SU-DHL-6 (cell line): ENCODE measurements at regions not wholly inside any gene's neighbourhood (a gene's known extent, or its start where the extent isn't known, plus 50 kb on each side); places are given as distances from the start of the nearest gene placed in this dataset.

Experiments
- H2AFZ ChIP-seq: fragments of 200-600 bp; sonication (generic); 2 replicates; pipeline ENCODE4 v1.6.1; 2014; ENCODE audit warnings: low read depth, mild to moderate bottlenecking, moderate library complexity, mixed read lengths, antibody characterized with exemption, low read length; ENCODE audit not compliant: severe bottlenecking
- H3F3A ChIP-seq: fragments of 200-600 bp; shearing (Covaris generic); 2 replicates; pipeline ENCODE4 v1.6.0; 2016; ENCODE audit warnings: antibody characterized with exemption, mild to moderate bottlenecking; ENCODE audit not compliant: insufficient read depth
- H3K27ac ChIP-seq: fragments of 200-600 bp; sonication (generic); 2 replicates; pipeline ENCODE4 v1.5.1; 2016; ENCODE audit warnings: low read depth, mild to moderate bottlenecking, low read length, moderate library complexity, mixed read lengths
- H3K27me3 ChIP-seq: fragments of 200-600 bp; sonication (generic), shearing (Covaris generic); 2 replicates; pipeline ENCODE4 v1.6.0; 2014; ENCODE audit warnings: mild to moderate bottlenecking, low read length
- H3K36me3 ChIP-seq: fragments of 200-600 bp; sonication (generic); 2 replicates; pipeline ENCODE4 v1.6.1; 2014; ENCODE audit warnings: mild to moderate bottlenecking, low read length, mixed read lengths
- H3K4me2 ChIP-seq: fragments of 300-600, 200-600 bp; shearing (Covaris generic), sonication (generic); 2 replicates; pipeline ENCODE4 v1.6.0; 2014; ENCODE audit warnings: low read length, low read depth, mild to moderate bottlenecking; ENCODE audit not compliant: poor library complexity, severe bottlenecking
- H3K4me3 ChIP-seq: fragments of 200-600 bp; sonication (generic); 2 replicates; pipeline ENCODE4 v1.5.1; 2014; ENCODE audit warnings: antibody characterized with exemption, low read length, mild to moderate bottlenecking, mixed read lengths; ENCODE audit not compliant: insufficient read depth, poor library complexity, severe bottlenecking
- H3K79me2 ChIP-seq: fragments of 200-600 bp; sonication (generic); 2 replicates; pipeline ENCODE4 v1.6.1; 2014; ENCODE audit warnings: mild to moderate bottlenecking, low read length, moderate library complexity; ENCODE audit not compliant: insufficient read depth
- H3K9ac ChIP-seq: fragments of 200-600 bp; sonication (generic); 2 replicates; pipeline ENCODE4 v1.7.0; 2014; ENCODE audit warnings: mild to moderate bottlenecking, low read length
- H3K9me2 ChIP-seq: fragments of 200-600 bp; sonication (generic); replicated peaks from 2 replicates; pipeline ENCODE4 v1.6.1; 2014; ENCODE audit warnings: low read length; ENCODE audit not compliant: insufficient read depth
- H3K9me3 ChIP-seq: fragments of 200-600 bp; sonication (generic); 2 replicates; pipeline ENCODE4 v1.6.1; 2014; ENCODE audit warnings: low read length, mixed read lengths; ENCODE audit not compliant: insufficient read depth
- H4K20me1 ChIP-seq: fragments of 200-600 bp; sonication (generic); 2 replicates; pipeline ENCODE4 v1.6.1; 2014; ENCODE audit warnings: low read depth, mild to moderate bottlenecking, antibody characterized with exemption, low read length, moderate library complexity, mixed read lengths
- CTCF ChIP-seq: fragments of 200-600 bp; sonication (generic); IDR thresholded peaks from one replicate; pipeline ENCODE4 v1.5.1; 2017; ENCODE audit warnings: antibody characterized with exemption, mild to moderate bottlenecking, low read length, moderate library complexity; ENCODE audit not compliant: insufficient read depth, poor library complexity, severe bottlenecking
- EZH2phosphoT487 ChIP-seq: fragments of 200-600 bp; sonication (generic), shearing (Covaris generic); conservative IDR thresholded peaks from 2 replicates; pipeline ENCODE4 v1.6.1; 2018; ENCODE audit warnings: mild to moderate bottlenecking, antibody characterized with exemption, low read length, moderate library complexity, mixed read lengths

GRCh38 chr5:82355053-82355452, 76.9 kb upstream of the RPS23 start:
- H3F3A ChIP-seq: no peaks in the 10 kb centered on the region
- no peak overlapping the region for H3K4me2 ChIP-seq
- no peaks in the 10 kb centered on the region for H3K36me3 ChIP-seq
- no peak overlapping the region for H3K27ac ChIP-seq
- no peaks in the 10 kb centered on the region for H3K9me3 ChIP-seq
- no peaks in the 10 kb centered on the region for H3K27me3 ChIP-seq
- no peaks in the 10 kb centered on the region for H3K9me2 ChIP-seq
- no peak overlapping the region for H3K4me3 ChIP-seq
- H4K20me1 ChIP-seq: no peaks in the 10 kb centered on the region
- no peak for TF ChIP-seq EZH2phosphoT487
- no peak for TF ChIP-seq CTCF
- no peaks in the 10 kb centered on the region for H3K79me2 ChIP-seq
- no peak overlapping the region for H3K9ac ChIP-seq
- H2AFZ ChIP-seq: no peak overlapping the region

GRCh38 chr5:82354543-82354942, 76.4 kb upstream of the RPS23 start:
- H3F3A ChIP-seq: no peaks in the 10 kb centered on the region
- no peaks in the 10 kb centered on the region for H3K79me2 ChIP-seq
- H4K20me1 ChIP-seq: no peaks in the 10 kb centered on the region
- no peaks in the 10 kb centered on the region for H3K27me3 ChIP-seq
- H3K36me3 ChIP-seq: no peaks in the 10 kb centered on the region
- H3K4me3 ChIP-seq: no peak overlapping the region
- H3K9me3 ChIP-seq: no peaks in the 10 kb centered on the region
- H3K4me2 ChIP-seq: no peak overlapping the region
- no peak overlapping the region for H3K9ac ChIP-seq
- H2AFZ ChIP-seq: no peak overlapping the region
- no peak for TF ChIP-seq EZH2phosphoT487
- no peak for TF ChIP-seq CTCF
- no peak overlapping the region for H3K27ac ChIP-seq
- H3K9me2 ChIP-seq: no peaks in the 10 kb centered on the region

GRCh38 chr5:82353522-82353921, 75.4 kb upstream of the RPS23 start:
- H3K9ac ChIP-seq: no peak overlapping the region
- H3K4me3 ChIP-seq: no peak overlapping the region
- no peak overlapping the region for H3K27ac ChIP-seq
- no peaks in the 10 kb centered on the region for H4K20me1 ChIP-seq
- no peak overlapping the region for H3K4me2 ChIP-seq
- H3F3A ChIP-seq: no peaks in the 10 kb centered on the region
- no peaks in the 10 kb centered on the region for H3K9me3 ChIP-seq
- no peaks in the 10 kb centered on the region for H3K27me3 ChIP-seq
- no peak for TF ChIP-seq CTCF
- TF ChIP-seq EZH2phosphoT487: no peak
- no peaks in the 10 kb centered on the region for H3K79me2 ChIP-seq
- no peaks in the 10 kb centered on the region for H3K9me2 ChIP-seq
- H2AFZ ChIP-seq: no peak overlapping the region
- H3K36me3 ChIP-seq: no peaks in the 10 kb centered on the region
